Transverse colon (tissue), 4 donors: ENCODE measurements at regions not wholly inside any gene's neighbourhood (a gene's known extent, or its start where the extent isn't known, plus 50 kb on each side); places are given as distances from the start of the nearest gene placed in this dataset.

Source experiments
- DNase-seq: peaks from one replicate; pipeline ENCODE4 v3.0.0-alpha.2; 2019
- H3K27ac ChIP-seq, 4 donors: fragments of 200-600 bp; sonication (generic); 2 replicates each; pipeline ENCODE4 v1.5.1; 2016 to 2018; ENCODE audit warnings: inconsistent platforms in 4 of 4
- H3K27me3 ChIP-seq: fragments of 200-600 bp; sonication (generic); 2 replicates; pipeline ENCODE4 v1.5.1; 2017; ENCODE audit warnings: inconsistent platforms
- H3K36me3 ChIP-seq, 4 donors: fragments of 200-600 bp; sonication (generic); 2 replicates each; pipeline ENCODE4 v1.5.1; 2017 to 2019; ENCODE audit warnings: inconsistent platforms in 4 of 4
- H3K4me1 ChIP-seq, 4 donors: fragments of 200-600 bp; sonication (generic); 2 replicates each; pipeline ENCODE4 v1.5.1; 2017 to 2020; ENCODE audit warnings: inconsistent platforms in 4 of 4
- H3K4me3 ChIP-seq, 4 donors: fragments of 200-600 bp; sonication (generic); 1 replicate in 1 of 4; 2 replicates in 3 of 4; pipeline versions ENCODE4 v1.5.1 to v1.6.1; 2017 to 2019; ENCODE audit warnings: inconsistent platforms in 4 of 4
- H3K9me3 ChIP-seq, 2 donors: fragments of 200-600 bp; sonication (generic); 2 replicates each; pipeline ENCODE4 v1.5.1; 2017 to 2019; ENCODE audit warnings: inconsistent platforms in 2 of 2
- EP300 ChIP-seq: sonication (generic); formaldehyde crosslinking; IDR thresholded peaks from one replicate; pipeline ENCODE4 v1.6.1; 2017; ENCODE audit warnings: antibody characterized with exemption, low read depth
- POLR2A ChIP-seq: fragments of 450-650 bp; IDR thresholded peaks from one replicate; pipeline ENCODE4 v1.6.1; 2016; ENCODE audit warnings: antibody characterized with exemption, mild to moderate bottlenecking, moderate library complexity
- POLR2AphosphoS5 ChIP-seq, 3 donors: sonication (generic); formaldehyde crosslinking; IDR thresholded peaks; one replicate each; pipeline ENCODE4 v1.6.1; 2016; ENCODE audit warnings: antibody characterized with exemption in 3 of 3
- WGBS, 2 donors: methylation state at CpG; one replicate each; pipeline ENCODE4 v1.1.5; 2018; ENCODE audit warnings: low coverage in 1 of 2; 5-methylcytosine and 5-hydroxymethylcytosine counted together
- in situ Hi-C, 4 donors: fragments of 200-750 bp; cut with MboI; loops; one replicate each; pipeline versions ENCODE4 v1.15.0 to v1.15.1; 2017; ENCODE audit warnings: low sequenced_read_pairs in 3 of 4, low pct_ligation_motif_present in 1 of 4, low pct_unique_long_range_greater_than_20kb in 1 of 4
- intact Hi-C: fragments of 100-400 bp; cut with DNase I; formaldehyde crosslinking; loops from one replicate; pipeline ENCODE4 v1.15.1; 2023; ENCODE audit warnings: low total_unique reads
- TF ChIP-seq, protein P1 (sequence below), 5 experiments: fragments of 200-600 bp in 3 of 5; fragments of 450-650 bp in 2 of 5; sonication (generic) in 3 of 5; IDR thresholded peaks; 1 replicate in 2 of 5; 2 replicates in 3 of 5; pipeline ENCODE4 v1.5.1; 2016 to 2017; ENCODE audit warnings: antibody characterized with exemption in 5 of 5, inconsistent platforms in 3 of 5, mild to moderate bottlenecking in 2 of 5, moderate library complexity in 1 of 5

DNA sequence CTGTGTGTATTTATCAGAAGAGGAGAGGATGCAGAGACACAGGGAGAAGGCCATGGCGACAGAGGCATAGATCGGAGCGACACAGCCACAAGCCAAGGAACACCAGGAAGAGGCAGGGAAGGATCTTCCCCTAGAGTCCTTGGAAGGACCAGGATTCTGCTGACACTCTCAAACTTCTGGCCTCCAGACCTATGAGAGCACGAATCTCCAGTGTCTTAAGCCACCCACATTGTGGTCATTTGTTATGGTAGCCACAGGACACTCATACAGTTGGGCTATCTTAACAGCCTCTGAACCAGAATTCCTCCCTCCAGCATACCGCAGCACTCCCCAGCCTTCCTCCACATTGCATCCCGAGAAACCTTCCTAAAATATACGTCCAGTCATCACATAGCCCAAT, 367.0 kb upstream of the MGMT start:
- no peak for DNase-seq
- H3K36me3 ChIP-seq, result no peaks in the 10 kb centered on the region
- no peak overlapping the region for H3K27ac ChIP-seq
- whole genome bisulfite sequencing, 2 donors, result 94 to 95% methylated on average over 5 to 7 of the region's 7 CpGs
- no peaks in the 10 kb centered on the region for H3K27me3 ChIP-seq
- H3K4me3 ChIP-seq, result no peak overlapping the region
- intact Hi-C loops, result no loop called here
- H3K9me3 ChIP-seq, result no peaks in the 10 kb centered on the region
- in situ Hi-C loops, result no loop called here
- peaks cover 0 to 4% (median 0%) of the 10 kb centered on the region in 4 donors for H3K4me1 ChIP-seq
- TF ChIP-seq POLR2A, result no peak

DNA sequence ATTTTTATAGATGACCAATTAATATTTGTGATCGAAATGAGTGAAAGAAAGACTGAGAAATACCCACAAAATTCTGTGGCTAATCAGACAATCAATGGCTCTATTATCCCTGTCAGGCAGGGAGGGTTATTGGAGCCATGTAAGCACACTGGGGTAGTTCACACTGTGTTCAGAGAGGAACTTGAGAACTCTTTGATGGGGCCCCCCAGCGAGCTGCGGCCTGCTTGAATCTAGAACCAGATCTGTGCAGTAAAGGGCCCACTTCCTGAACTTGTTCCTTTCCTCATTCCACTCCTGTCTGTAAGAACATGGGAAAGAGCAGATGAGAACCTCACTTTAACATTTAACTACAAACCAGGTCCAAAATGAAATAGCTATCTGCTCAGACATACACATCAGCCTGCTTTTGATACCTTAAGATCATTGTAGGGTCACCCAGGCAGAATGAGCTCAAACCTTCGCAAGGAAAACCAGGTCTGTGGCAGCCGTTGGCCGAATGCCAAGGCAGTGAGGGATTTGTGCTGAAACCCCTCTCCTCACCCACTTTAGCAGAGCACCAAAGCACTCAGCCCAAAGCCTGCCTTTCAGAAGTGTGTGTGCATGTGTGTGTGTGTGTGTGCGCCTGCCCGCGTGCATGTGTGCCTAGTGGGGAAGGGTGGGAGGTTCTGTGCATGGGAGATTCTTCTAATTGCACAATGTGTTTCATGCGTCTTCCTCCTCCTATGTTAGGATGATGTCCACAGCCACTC, 365.6 kb upstream of the MGMT start:
- in situ Hi-C loops, result no loop called here
- 79% methylated on average over 10 of the region's 10 CpGs; no CpG with 5 or more reads in 1 of the 2 donors for WGBS, 2 donors
- Histone ChIP-seq H3K27ac (no peak overlapping the region), H3K36me3 (no peaks in the 10 kb centered on the region), H3K9me3 (no peaks in the 10 kb centered on the region), H3K4me3 (no peak overlapping the region), H3K27me3 (no peaks in the 10 kb centered on the region), H3K4me1 (peaks cover 0 to 4% (median 0%) of the 10 kb centered on the region in 4 donors)
- no peak for DNase-seq
- TF ChIP-seq EP300, result no peak
- TF ChIP-seq, protein P1, sequence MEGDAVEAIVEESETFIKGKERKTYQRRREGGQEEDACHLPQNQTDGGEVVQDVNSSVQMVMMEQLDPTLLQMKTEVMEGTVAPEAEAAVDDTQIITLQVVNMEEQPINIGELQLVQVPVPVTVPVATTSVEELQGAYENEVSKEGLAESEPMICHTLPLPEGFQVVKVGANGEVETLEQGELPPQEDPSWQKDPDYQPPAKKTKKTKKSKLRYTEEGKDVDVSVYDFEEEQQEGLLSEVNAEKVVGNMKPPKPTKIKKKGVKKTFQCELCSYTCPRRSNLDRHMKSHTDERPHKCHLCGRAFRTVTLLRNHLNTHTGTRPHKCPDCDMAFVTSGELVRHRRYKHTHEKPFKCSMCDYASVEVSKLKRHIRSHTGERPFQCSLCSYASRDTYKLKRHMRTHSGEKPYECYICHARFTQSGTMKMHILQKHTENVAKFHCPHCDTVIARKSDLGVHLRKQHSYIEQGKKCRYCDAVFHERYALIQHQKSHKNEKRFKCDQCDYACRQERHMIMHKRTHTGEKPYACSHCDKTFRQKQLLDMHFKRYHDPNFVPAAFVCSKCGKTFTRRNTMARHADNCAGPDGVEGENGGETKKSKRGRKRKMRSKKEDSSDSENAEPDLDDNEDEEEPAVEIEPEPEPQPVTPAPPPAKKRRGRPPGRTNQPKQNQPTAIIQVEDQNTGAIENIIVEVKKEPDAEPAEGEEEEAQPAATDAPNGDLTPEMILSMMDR (IDR thresholded peaks at IDR 0.05), result no peak
- no peak for TF ChIP-seq POLR2AphosphoS5 (IDR thresholded peaks at IDR 0.05)
- no peak for TF ChIP-seq POLR2A
- intact Hi-C loops, result no loop called here

DNA sequence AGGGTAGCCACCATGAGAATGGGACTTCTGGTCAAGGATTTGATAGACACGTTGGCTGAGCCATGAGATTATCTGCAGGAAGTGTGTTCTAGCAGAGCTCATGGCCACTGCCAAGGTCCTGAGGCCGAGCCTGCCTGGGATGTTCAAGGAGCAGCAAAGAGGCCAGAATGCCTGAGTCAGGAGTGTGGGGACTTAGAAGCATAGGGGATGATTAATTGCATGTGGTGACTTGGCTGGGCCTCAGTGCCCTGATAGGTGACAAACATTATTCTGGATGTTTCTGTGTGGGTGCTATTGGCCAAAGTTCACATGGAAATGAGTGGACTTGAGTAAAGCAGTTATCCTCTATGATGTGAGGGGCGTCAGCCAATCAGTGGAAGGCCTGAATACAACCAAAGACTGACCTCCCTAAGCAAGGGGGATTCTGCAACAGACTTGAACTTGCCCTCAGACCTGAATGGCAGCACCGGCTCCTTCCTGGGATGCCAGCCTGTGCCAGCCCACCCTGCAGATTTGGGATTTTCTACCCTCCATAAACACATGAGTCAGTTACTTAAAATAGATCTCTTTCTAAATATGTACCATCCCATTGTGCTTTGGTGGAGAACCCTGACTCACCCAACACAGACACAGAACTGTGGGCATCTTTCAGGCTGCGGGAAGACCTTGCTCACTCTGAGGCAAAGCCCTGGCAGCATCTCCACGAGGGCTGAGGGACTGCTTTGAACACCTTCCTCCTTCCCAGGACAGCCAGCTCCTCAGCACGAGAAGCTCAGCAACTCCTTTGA, 363.9 kb upstream of the MGMT start:
- H3K27ac ChIP-seq, result no peak overlapping the region

DNA sequence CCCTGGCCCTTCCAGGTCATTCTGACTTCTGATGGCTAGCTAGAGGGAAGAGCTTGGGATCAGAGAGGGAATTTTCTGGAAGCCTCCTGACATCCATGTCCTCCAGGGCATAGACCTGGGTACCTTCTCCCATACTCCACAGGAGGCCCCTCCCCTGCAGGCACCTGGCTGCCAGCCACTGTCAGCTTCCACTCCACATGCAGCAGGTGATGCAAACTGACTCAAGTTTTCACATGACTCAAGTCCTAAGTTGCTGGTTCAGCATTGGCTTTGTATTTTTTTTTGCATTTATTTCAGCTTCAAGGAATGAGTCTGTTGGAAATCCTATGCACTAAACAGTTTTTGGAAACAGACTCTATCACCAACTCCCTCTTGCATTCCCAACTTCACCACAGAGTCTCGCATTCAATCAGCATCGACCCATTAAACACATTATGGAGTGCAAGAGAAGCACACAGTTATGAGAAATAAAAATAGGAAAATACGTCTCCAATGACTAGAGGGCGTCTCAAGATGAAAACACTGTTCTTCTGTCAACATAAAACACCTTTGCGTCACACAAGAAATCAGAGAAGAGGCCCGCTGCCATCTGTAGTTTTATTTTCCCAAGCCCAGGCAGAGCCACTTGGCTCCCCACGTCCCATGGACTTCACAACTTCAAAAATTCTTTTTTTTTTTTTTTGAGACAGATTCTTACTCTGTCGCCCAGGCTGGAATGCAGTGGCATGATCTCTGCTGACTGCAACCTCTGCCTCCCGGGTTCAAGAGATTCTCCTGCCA, 362.6 kb upstream of the MGMT start:
- Histone ChIP-seq H3K4me1 (peaks cover 0 to 4% (median 0%) of the 10 kb centered on the region in 4 donors), H3K27me3 (no peaks in the 10 kb centered on the region), H3K4me3 (no peak overlapping the region), H3K36me3 (no peaks in the 10 kb centered on the region), H3K9me3 (no peaks in the 10 kb centered on the region), H3K27ac (no peak overlapping the region)
- intact Hi-C loops, result no loop called here
- no peak for DNase-seq
- 68% methylated on average over 4 to 9 of the region's 9 CpGs for WGBS, 2 donors
- TF ChIP-seq POLR2A (no peak), EP300 (no peak), POLR2AphosphoS5 (IDR thresholded peaks at IDR 0.05) (no peak)
- TF ChIP-seq, protein P1 (IDR thresholded peaks at IDR 0.05), result no peak
- in situ Hi-C loops, result no loop called here

More for the DNA sequence above, 363.9 kb upstream of the MGMT start:
- Histone ChIP-seq H3K4me1 (peaks cover 0 to 4% (median 0%) of the 10 kb centered on the region in 4 donors), H3K4me3 (no peak overlapping the region), H3K27me3 (no peaks in the 10 kb centered on the region), H3K36me3 (no peaks in the 10 kb centered on the region), H3K9me3 (no peaks in the 10 kb centered on the region)
- intact Hi-C loops, result no loop called here
- 33 to 62% methylated on average over 2 to 7 of the region's 7 CpGs for WGBS, 2 donors
- TF ChIP-seq POLR2A (no peak), EP300 (no peak)
- TF ChIP-seq, protein P1 (IDR thresholded peaks at IDR 0.05), result no peak
- in situ Hi-C loops, result no loop called here
- DNase-seq, result no peak
